CD14-positive monocyte (primary cell): ENCODE measurements at regions not wholly inside any gene's neighbourhood (a gene's known extent, or its start where the extent isn't known, plus 50 kb on each side); places are given as distances from the start of the nearest gene placed in this dataset.

Experiments used
- DNase-seq, 3 donors: peaks; one replicate each; pipeline ENCODE4 v3.0.0-alpha.2; 2011 to 2022
- H2AFZ ChIP-seq: 2 replicates; pipeline ENCODE4 v1.6.0; 2012; ENCODE audit warnings: mild to moderate bottlenecking, low read depth, low read length, inconsistent platforms; ENCODE audit not compliant: insufficient read depth, poor library complexity, severe bottlenecking
- H3K27ac ChIP-seq, 2 donors: 1 replicate in 1 of 2; 2 replicates in 1 of 2; pipeline ENCODE4 v1.5.1; 2012 to 2013; ENCODE audit warnings: low read length in 2 of 2, control low read depth in 1 of 2, inconsistent platforms in 1 of 2, low read depth in 1 of 2, mild to moderate bottlenecking in 1 of 2
- H3K27me3 ChIP-seq, 2 donors: one replicate each; pipeline versions ENCODE4 v1.6.0 to v1.6.1; 2011 to 2013; ENCODE audit warnings: low read length in 2 of 2; ENCODE audit not compliant: control insufficient read depth in 2 of 2, insufficient read depth in 2 of 2
- H3K36me3 ChIP-seq, 2 donors: replicated peaks in 1 of 2; 1 replicate in 1 of 2; 2 replicates in 1 of 2; pipeline versions ENCODE4 v1.5.1 to v1.6.1; 2012 to 2013; ENCODE audit warnings: low read length in 2 of 2, control low read depth in 1 of 2, inconsistent platforms in 1 of 2, mild to moderate bottlenecking in 1 of 2; ENCODE audit not compliant: insufficient read depth in 2 of 2, control insufficient read depth in 1 of 2
- H3K4me1 ChIP-seq, 2 donors: 1 replicate in 1 of 2; 2 replicates in 1 of 2; pipeline versions ENCODE4 v1.5.1 to v1.6.1; 2012 to 2013; ENCODE audit warnings: low read length in 2 of 2, control low read depth in 1 of 2, inconsistent platforms in 1 of 2, mild to moderate bottlenecking in 1 of 2, moderate library complexity in 1 of 2; ENCODE audit not compliant: insufficient read depth in 2 of 2, control insufficient read depth in 1 of 2
- H3K4me2 ChIP-seq: replicated peaks from 2 replicates; pipeline ENCODE3; 2012; ENCODE audit warnings: low read length, moderate library complexity, mild to moderate bottlenecking; ENCODE audit not compliant: poor library complexity, severe bottlenecking; ENCODE audit errors: extremely low read depth
- H3K4me3 ChIP-seq, 3 experiments: fragments of 200-600 bp in 1 of 3; sonication (generic) in 1 of 3; replicated peaks in 1 of 3; 1 replicate in 2 of 3; 2 replicates in 1 of 3; pipeline ENCODE4 v1.5.1; 2011 to 2013; ENCODE audit warnings: low read length in 3 of 3, mild to moderate bottlenecking in 3 of 3, control low read depth in 2 of 3, low read depth in 2 of 3, inconsistent platforms in 1 of 3, moderate library complexity in 1 of 3
- H3K79me2 ChIP-seq: 2 replicates; pipeline ENCODE4 v1.6.0; 2012; ENCODE audit warnings: mild to moderate bottlenecking, control low read depth, inconsistent platforms, low read length, moderate library complexity; ENCODE audit not compliant: insufficient read depth
- H3K9ac ChIP-seq: 2 replicates; pipeline ENCODE4 v1.6.0; 2017; ENCODE audit warnings: low read length, mild to moderate bottlenecking; ENCODE audit not compliant: insufficient read depth, poor library complexity, severe bottlenecking
- H3K9me3 ChIP-seq, 2 donors: replicated peaks in 1 of 2; 1 replicate in 1 of 2; 2 replicates in 1 of 2; pipeline versions ENCODE4 v1.5.1 to v1.6.1; 2012 to 2013; ENCODE audit warnings: low read length in 2 of 2, control low read depth in 1 of 2; ENCODE audit not compliant: control insufficient read depth in 1 of 2, insufficient read depth in 1 of 2
- H4K20me1 ChIP-seq: 2 replicates; pipeline ENCODE4 v1.6.0; 2012; ENCODE audit warnings: mild to moderate bottlenecking, low read length, control low read depth, moderate library complexity; ENCODE audit not compliant: insufficient read depth
- H3K27ac Mint-ChIP-seq, 7 donors: one replicate each; pipeline ENCODE4 v1.8.0; 2020; ENCODE audit warnings: mild to moderate bottlenecking in 7 of 7, mixed read lengths in 7 of 7, moderate library complexity in 6 of 7, inconsistent platforms in 2 of 7
- H3K27me3 Mint-ChIP-seq, 3 donors: one replicate each; pipeline ENCODE4 v1.8.0; 2021 to 2022; ENCODE audit warnings: low read depth in 3 of 3, mild to moderate bottlenecking in 3 of 3, mixed read lengths in 3 of 3, moderate library complexity in 3 of 3, inconsistent platforms in 1 of 3
- H3K36me3 Mint-ChIP-seq, 2 donors: one replicate each; pipeline ENCODE4 v1.8.0; 2020; ENCODE audit warnings: mixed read lengths in 2 of 2, inconsistent platforms in 1 of 2, mild to moderate bottlenecking in 1 of 2
- H3K4me1 Mint-ChIP-seq: one replicate; pipeline ENCODE4 v1.8.0; 2020; ENCODE audit warnings: mild to moderate bottlenecking, mixed read lengths
- H3K4me3 Mint-ChIP-seq, 2 donors: one replicate each; pipeline ENCODE4 v1.8.0; 2020; ENCODE audit warnings: mild to moderate bottlenecking in 2 of 2, mixed read lengths in 2 of 2, moderate library complexity in 1 of 2
- H3K9me3 Mint-ChIP-seq, 7 donors: one replicate each; pipeline ENCODE4 v1.8.0; 2020 to 2022; ENCODE audit warnings: mixed read lengths in 7 of 7, mild to moderate bottlenecking in 6 of 7, moderate library complexity in 6 of 7, inconsistent platforms in 2 of 7
- CTCF ChIP-seq: fragments of 200-600 bp; IDR thresholded peaks from one replicate; pipeline ENCODE4 v1.8.0; 2022; ENCODE audit warnings: antibody characterized with exemption, mild to moderate bottlenecking
- WGBS: methylation state at CpG from one replicate; pipeline ENCODE4 v1.1.5; 2013; ENCODE audit warnings: missing lambda C conversion rate; ENCODE audit not compliant: insufficient coverage; 5-methylcytosine and 5-hydroxymethylcytosine counted together
- intact Hi-C, 2 donors: fragments of 100-400 bp; cut with micrococcal nuclease; formaldehyde crosslinking; loops; one replicate each; pipeline versions ENCODE4 v1.15.0 to v1.15.1; 2023

- DNase-seq, result no peak
- Histone ChIP-seq H3K4me3 (no peak overlapping the region), H3K4me2 (no peak overlapping the region), H3K36me3 (no peaks in the 10 kb centered on the region), H3K79me2 (no peaks in the 10 kb centered on the region), H3K4me1 (no peaks in the 10 kb centered on the region), H3K9me3 (no peaks in the 10 kb centered on the region), H3K27me3 (no peaks in the 10 kb centered on the region), H3K9ac (no peak overlapping the region), H4K20me1 (no peaks in the 10 kb centered on the region), H2AFZ (no peak overlapping the region), H3K27ac (no peak overlapping the region)
- no peaks in the 10 kb centered on the region for H3K36me3 Mint-ChIP-seq
- intact Hi-C loops, result no loop called here
- no CpG with 5 or more reads among the region's 3 CpGs for WGBS
- H3K27me3 Mint-ChIP-seq, result peaks cover 0 to 2% (median 0%) of the 10 kb centered on the region in 3 donors
- no peak for TF ChIP-seq CTCF
- H3K4me1 Mint-ChIP-seq, result no peaks in the 10 kb centered on the region
- no peak overlapping the region for H3K27ac Mint-ChIP-seq
- H3K9me3 Mint-ChIP-seq, result no peaks in the 10 kb centered on the region
- no peak overlapping the region for H3K4me3 Mint-ChIP-seq
Measured at GRCh38 chr1:102733491-102734236, 374.7 kb downstream of the COL11A1 start.

DNA sequence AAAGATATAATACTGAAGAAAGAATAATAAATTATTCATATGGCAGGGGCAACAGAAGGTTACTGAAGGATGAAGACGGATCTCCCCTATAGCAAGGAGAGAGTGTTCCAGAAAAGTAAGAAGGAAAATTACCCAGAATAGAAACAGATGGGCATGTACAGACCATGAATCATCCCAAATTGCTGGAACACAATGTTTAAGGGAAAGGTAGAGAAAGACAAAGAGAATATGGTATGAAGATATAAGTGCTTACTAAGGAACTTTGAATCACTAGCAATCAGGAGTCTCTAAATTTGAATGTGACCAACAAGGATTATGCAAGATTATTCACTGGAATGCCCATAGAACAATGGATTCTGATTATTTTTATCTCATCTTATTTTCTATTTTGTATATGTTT is 375.4 kb downstream of the COL11A1 start:
- no peak overlapping the region for H3K4me3 Mint-ChIP-seq
- H3K4me1 Mint-ChIP-seq, result no peaks in the 10 kb centered on the region
- no peak overlapping the region for H3K4me3 ChIP-seq
- H3K36me3 Mint-ChIP-seq, result no peaks in the 10 kb centered on the region
- WGBS, result no CpG with 5 or more reads among the region's 1 CpG
- H3K4me2 ChIP-seq, result no peak overlapping the region
- H3K36me3 ChIP-seq, result no peaks in the 10 kb centered on the region
- TF ChIP-seq CTCF, result no peak
- H3K27me3 ChIP-seq, result no peaks in the 10 kb centered on the region
- intact Hi-C loops, result no loop called here
- H3K9ac ChIP-seq, result no peak overlapping the region
- no peak for DNase-seq
- H3K27ac ChIP-seq, result no peak overlapping the region
- H3K9me3 ChIP-seq, result no peaks in the 10 kb centered on the region
- H3K79me2 ChIP-seq, result no peaks in the 10 kb centered on the region
- no peaks in the 10 kb centered on the region for H4K20me1 ChIP-seq
- no peak overlapping the region for H3K27ac Mint-ChIP-seq
- no peaks in the 10 kb centered on the region for H3K4me1 ChIP-seq
- no peaks in the 10 kb centered on the region for H3K9me3 Mint-ChIP-seq
- no peak overlapping the region for H2AFZ ChIP-seq
- peaks cover 0 to 2% (median 0%) of the 10 kb centered on the region in 3 donors for H3K27me3 Mint-ChIP-seq
